Fibroblast of skin of left biceps (primary cell): ENCODE measurements at regions not wholly inside any gene's neighbourhood (a gene's known extent, or its start where the extent isn't known, plus 50 kb on each side); places are given as distances from the start of the nearest gene placed in this dataset.
A peak's percentile ranks its signal among the peaks of the same experiment; 100 is the strongest.

Experiments
- DNase-seq, 2 experiments: peaks; one replicate each; pipeline ENCODE4 v3.0.0-alpha.2; 2013; ENCODE audit warnings: low read depth in 2 of 2

GRCh38 chr4:137203601-137204000 lies 328.7 kb downstream of the PCDH18 start:
- DNase-seq: peak; percentile 28 to 32

- no peak for DNase-seq
Observed at GRCh38 chr4:137200322-137200721, 332.0 kb downstream of the PCDH18 start.

DNA sequence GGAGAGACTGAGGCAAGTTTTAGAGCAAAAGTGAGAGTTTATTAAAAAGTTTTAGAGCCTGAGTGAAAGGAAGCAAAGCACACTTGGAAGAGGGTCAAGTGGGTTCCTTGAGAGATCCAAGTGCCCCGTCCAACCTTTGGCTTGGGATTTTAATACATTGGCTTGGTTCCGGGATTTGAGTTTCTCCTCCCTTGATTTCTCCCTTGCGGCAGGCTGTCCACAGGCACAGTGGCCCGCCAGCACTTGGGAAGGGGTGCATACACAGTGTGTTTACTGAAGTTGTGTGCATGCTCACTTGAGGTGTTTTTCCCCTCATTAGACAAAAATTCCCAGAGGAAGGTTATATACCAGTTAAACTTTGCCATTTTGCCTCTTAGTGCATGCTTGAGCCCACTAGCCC lies 333.5 kb downstream of the PCDH18 start:
- no peak for DNase-seq

DNA sequence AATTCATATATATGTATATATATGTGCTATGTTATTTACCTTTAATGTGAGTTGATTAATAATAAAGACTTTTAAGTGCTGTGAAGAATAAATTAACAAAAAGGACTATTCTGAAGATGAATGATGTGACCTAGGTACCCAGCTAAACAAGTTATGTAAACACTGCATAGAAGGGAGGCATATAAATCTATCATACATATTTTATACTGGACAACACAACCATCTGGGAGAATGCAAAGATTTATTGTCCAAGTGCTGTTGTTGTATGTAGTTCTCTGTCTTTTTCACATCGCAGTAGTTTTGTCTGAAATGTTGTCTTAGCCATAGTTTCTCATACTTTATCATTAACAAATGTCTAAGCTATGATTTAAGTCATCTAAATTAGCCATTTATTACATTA lies 337.6 kb downstream of the PCDH18 start:
- DNase-seq: no peak

DNA sequence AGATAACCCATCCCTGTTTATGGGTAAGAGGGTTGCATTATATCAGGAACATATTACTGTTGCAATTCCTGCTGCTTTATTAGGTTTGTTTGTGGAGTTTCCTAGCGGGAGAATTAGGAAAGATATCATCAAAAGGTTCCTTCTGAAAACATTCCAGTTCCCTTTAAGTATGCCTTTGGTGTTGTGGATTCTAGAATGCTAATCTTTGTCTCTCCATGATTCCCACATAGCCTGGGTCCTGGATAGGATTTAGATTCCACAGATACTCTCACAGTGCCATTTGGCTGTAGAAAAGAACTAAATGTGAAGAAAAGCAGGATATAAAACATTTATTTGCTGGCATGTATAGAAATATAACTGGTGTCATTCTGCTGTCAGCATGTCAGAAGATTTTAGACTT lies 338.7 kb downstream of the PCDH18 start:
- no peak for DNase-seq

DNA sequence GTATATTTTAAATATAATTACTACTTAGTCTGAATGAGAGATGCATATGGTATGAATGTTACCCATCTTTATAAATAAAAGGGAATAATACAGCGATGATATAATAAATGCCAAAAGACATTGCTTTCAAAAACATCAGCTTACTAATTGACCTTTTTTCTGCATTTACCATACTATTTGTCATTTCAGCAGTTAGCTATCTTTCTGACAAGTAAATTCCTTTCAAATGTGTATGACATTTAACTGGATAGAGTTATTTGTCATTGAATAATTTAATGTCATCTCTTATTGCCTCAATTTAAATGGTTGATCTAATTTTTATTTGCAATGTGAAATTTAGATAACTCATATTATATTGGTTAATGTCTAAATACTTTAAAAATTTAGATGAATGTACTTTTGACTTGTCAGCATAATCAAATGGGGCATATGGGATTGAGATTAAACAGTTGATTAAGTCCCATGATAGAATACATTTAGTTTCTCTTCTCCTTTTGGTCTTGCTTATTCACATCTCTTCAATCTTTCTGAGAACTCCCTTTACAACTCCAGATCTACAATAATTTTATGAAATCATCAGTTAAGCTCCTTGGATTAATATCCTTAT lies 350.9 kb downstream of the PCDH18 start:
- no peak for DNase-seq

- no peak for DNase-seq
Observed at GRCh38 chr4:137180349-137180748, 351.9 kb downstream of the PCDH18 start.

DNA sequence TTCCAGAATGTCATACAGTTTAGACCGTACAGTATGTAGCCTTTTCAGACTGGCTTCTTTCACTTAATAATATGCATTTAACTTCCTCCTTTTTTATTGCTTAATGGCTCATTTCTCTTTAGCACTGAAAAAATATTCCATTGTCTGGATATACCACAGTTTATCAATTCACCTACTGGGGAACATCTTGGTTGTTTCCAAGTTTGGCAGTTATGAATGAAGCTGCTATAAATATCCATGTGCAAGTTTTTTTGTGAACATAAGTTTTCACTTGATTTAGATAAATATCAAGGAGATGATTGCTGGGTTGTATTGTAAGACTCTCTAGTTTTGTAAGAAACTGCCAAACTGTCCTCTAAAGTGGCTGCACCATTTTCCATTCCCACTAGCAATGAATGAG lies 375.5 kb downstream of the PCDH18 start:
- peak in 1 of 2 experiments; percentile 10 for DNase-seq

DNA sequence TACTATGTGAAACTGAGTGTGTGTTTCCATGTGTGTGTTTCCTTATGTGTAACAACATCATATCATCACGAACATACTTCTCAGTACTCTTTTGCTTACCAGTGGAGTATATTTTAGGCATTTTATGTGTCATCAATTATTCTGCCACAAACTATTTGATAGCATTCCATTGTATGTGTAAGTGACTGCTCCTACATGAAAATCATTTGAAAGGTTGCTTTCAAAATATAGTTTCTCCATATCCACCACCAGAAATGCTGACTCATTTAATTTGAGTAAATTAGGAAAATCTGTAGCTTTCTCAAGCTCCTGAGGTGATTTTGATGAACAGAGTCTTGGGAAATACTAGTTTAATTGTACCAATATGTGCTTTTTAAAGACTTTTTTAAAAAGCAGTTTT lies 376.2 kb downstream of the PCDH18 start:
- peak; percentile 93 to 95 for DNase-seq

DNA sequence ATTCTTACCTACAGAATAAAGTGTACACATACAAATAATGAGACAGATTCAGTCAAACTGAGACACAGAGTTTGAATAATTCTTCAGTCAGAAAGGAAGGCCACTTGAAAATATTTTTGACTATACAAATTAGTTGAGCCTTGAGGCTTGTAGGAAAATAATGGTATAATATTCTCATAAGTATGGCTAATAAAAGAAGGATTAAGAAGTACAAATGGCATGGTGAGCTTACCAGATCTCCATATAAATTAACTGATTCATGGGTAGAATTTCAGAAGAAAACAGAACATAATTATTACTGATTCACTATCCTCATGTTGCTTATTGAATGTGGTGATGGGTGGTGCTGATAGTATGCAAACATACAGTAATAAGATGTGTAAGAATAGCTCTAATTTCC lies 401.1 kb downstream of the PCDH18 start:
- no peak for DNase-seq

- no peak for DNase-seq
Observed at GRCh38 chr4:137129845-137130244, 402.4 kb downstream of the PCDH18 start.

GRCh38 chr4:137129441-137129840 lies 402.9 kb downstream of the PCDH18 start:
- DNase-seq: peak; percentile 33 to 35

GRCh38 chr4:137125011-137125410 lies 407.3 kb downstream of the PCDH18 start:
- peak; percentile 10 to 20 for DNase-seq

DNA sequence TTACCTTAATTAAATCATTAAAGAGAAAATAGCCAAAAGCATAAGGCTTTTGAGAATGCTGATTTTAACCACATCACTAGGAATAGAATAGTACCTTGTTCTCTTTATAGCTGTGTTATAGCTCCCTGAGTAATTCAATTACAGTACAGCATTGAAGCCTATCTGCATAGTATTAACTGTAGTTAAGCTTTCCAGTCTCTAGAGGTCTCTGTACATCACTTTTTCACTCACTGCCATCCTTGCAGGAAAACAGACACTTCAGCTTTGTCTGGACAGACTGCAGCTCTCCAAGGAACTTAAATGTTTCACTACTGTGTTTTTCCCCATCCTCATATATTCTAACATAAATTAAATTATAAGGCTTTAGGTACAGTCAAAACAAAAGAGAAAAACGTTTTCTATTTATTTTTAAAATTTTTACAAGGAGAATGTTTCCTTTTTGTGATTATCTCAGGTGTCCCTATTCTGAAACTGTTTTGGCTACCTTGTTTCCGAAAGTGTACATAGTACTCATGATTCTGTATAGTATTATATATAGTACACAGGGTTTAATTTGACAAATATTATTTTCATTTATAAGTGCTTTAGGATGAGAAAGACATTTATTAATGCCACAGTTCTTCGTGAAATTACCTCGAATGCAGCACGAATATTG lies 407.9 kb downstream of the PCDH18 start:
- peak; percentile 45 to 56 for DNase-seq

DNA sequence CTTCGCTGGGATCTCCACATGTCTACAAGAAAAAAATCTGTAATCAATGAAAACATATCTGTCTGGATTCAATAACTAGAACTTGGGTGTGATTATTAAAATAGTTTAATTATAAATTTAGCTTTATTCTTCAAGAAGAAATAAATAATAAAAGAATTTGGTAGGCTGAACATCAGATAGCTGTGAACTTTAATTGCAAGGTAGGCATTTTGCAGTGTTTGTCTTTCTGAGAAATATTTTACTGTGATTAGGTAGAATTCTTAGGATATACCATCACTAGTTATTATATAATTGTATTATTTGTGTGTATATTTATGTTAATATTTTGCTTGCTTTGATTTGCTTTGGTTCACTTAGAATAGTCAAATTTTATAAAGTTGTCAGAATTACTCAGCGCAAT lies 409.4 kb downstream of the PCDH18 start:
- no peak for DNase-seq

DNA sequence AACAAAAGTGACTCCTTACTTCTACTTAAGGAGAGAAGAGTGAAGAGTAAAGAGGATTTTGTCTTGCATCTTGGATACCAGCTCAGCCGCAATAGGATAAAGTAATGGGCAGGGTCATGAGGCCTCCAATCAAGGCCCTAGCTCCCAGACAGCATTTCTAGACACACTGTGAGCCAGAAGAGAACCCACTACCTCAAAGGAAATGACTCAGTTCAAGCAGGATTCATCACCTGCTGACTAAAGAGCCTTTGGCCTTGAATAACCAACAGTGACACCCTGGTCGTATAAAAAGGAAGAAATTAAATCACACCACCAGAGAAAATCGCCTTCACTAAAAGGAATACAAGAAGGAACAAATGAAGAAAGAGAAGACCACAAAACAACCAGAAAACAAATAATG lies 416.1 kb downstream of the PCDH18 start:
- no peak for DNase-seq

- DNase-seq: no peak
Observed at GRCh38 chr4:137106733-137107132, 425.6 kb downstream of the PCDH18 start.

DNA sequence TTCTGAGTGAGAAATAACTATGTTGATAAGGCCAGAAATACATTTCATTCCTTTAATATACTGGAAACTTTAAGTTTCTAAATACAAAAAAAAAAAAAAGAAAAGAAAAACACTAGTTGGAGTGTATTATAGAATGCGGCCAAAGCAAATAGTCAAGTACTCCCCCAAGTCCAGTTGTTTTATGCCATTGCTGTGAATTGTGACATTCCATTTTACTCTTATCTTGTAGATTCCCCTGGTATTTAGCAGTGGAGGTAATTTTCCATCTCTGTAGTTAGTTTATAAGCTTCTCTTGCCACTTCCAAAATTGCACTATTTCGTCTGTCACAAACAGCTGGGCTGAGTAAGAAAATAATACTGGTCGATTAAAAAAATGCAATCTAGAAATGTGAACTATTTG lies 426.0 kb downstream of the PCDH18 start:
- DNase-seq: no peak

GRCh38 chr4:137090951-137091350 lies 441.3 kb downstream of the PCDH18 start:
- DNase-seq: no peak

- peak in 1 of 2 experiments; percentile 23 for DNase-seq
Observed at GRCh38 chr4:137083571-137084135, 448.6 kb downstream of the PCDH18 start.

DNA sequence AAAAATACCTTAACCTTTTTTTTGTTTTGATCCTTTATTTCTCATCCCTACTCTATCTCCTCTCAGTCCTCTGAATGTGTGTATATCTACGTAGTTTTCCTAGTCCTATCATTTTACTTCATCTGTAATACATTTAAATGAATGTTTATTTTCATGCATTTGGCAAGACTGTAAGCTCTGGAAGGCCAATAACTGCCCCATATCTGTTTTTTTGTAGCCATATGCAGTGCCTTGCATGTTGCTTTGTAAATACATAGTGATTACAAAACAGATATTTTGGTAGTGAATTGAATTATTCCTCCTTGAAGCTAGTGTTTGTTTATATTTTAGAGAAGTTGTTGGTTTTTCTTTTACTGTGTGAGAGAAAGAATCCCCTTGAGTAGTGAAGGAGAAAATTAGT lies 450.2 kb downstream of the PCDH18 start:
- DNase-seq: no peak

DNA sequence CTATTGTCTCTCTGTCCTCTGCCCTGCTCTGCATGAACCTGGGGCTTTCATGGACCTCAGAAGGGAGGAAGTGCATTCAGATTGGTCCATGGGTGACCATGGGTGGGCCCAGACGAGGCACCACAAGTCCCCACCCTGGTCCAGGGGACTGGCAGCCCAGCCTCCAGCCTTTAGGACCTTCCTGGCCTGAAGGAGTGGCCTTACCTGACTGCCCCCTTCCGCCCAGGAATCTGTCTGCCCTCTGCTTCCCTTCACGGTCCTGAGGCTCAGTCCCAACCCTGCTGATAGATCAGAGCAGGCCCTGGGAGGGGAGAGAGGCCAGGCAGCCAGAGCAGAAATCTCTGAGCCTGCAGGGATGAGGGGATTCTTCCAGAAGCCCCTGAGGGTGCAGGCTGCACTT lies 455.4 kb downstream of the PCDH18 start:
- DNase-seq: no peak

GRCh38 chr4:137075586-137075985 lies 456.7 kb downstream of the PCDH18 start:
- no peak for DNase-seq

- DNase-seq: no peak
Observed at GRCh38 chr4:137070614-137071013, 461.7 kb downstream of the PCDH18 start.
